ENCODE measurements at regions not wholly inside any gene's neighbourhood (a gene's known extent, or its start where the extent isn't known, plus 50 kb on each side); places are given as distances from the start of the nearest gene placed in this dataset.

GRCh38 chr5:166320920-166321480 lies 1970.4 kb upstream of the WWC1 start:
- no peak for DNase-seq (ENCODE audit: low spot score)

- no peak for DNase-seq (ENCODE audit: low spot score)
These were observed 1967.1 kb upstream of the WWC1 start for GRCh38 chr5:166324372-166324771.

DNA sequence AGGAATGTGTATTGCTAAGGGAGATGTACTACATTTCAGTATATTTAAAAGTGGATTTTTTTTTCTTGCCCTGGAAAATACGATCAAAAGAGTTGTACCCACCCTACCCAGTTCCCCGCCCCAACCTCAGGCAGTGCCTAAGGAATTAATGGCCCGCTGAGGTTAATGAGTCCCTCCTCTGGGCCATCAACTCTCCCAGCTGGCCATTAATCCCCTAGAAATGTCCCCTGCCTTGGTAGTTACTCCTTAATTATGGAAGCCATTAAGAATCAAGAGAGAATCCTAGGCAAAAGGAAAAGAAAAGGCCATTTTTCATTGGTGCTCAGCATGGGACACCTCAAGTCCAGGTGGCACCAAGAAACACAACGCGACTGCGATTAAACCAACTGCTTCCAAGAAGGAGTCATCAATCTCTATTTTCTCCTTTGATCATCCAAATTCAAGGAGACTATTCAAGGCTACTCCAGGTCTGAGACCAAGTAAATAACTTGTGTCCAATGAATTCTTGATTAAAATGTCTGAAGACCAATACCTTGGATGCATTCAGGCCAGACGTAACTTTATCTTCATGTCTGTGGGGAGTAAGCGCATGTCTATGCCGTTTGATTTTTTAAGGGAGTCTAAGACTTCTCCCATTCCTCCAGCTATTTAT lies 1962.2 kb upstream of the WWC1 start:
- no peak for DNase-seq (ENCODE audit: low spot score)

GRCh38 chr5:166330036-166330435 lies 1961.4 kb upstream of the WWC1 start:
- no peak for DNase-seq (ENCODE audit: low spot score)

GRCh38 chr5:166331521-166331920 lies 1959.9 kb upstream of the WWC1 start:
- no peak for DNase-seq (ENCODE audit: low spot score)

- no peak for DNase-seq (ENCODE audit: low spot score)
These were observed 1952.6 kb upstream of the WWC1 start for GRCh38 chr5:166338801-166339200.

- no peak for DNase-seq (ENCODE audit: low spot score)
These were observed 1951.4 kb upstream of the WWC1 start for GRCh38 chr5:166340039-166340438.

DNA sequence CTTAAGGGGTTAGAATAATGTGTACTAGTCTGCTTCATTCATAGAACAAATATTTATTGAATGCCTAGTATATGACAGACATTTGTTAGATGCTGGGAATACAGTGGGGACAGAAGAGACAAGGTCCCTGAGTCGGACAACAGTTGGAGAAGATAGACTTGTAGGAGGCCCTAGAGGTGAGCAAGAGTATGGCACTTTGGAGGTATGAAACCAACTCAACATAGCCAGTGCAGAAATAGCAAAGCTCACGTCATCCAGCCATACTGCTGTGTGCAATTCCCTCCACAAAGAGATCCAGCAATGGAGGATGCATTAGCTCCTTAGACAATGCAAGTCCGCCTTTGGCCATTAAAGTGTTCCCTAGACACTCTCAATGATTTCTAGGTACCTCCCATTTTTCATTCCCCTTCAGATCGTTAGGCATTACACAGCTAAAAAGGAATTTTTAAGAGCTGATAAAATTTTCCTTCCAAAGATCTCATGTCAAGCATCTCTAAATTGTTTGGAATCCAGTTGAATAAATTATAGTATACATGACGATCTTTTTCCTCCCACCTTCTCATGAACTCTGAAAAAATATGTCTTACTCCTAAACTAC lies 1949.6 kb upstream of the WWC1 start:
- DNase-seq (ENCODE audit: low spot score), result no peak

GRCh38 chr5:166342402-166342801 lies 1949.0 kb upstream of the WWC1 start:
- DNase-seq (ENCODE audit: low spot score), result no peak

GRCh38 chr5:166346726-166347374 lies 1944.6 kb upstream of the WWC1 start:
- no peak for DNase-seq (ENCODE audit: low spot score)

- DNase-seq (ENCODE audit: low spot score), result no peak
These were observed 1942.4 kb upstream of the WWC1 start for GRCh38 chr5:166349046-166349445.

GRCh38 chr5:166353580-166353979 lies 1937.9 kb upstream of the WWC1 start:
- no peak for DNase-seq (ENCODE audit: low spot score)

DNA sequence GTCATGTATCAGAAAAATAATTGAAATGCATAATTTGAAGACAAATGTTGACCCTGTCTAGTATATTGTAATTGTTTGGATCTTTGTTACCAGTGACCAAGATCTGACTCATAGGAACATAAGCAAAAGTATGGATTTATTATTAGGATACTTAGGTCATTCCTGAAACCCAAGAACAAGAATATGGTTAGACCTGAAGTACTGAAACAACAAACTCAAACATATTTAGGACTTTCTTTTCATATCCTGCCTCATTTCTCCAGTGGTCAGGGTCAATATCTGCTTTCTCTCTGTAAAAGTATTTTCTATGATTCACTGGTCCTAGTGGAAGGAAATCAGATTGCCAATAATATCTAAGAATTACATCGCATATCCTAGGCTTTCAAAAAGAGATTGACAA lies 1937.1 kb upstream of the WWC1 start:
- peak; percentile 8 for DNase-seq (ENCODE audit: low spot score)

DNA sequence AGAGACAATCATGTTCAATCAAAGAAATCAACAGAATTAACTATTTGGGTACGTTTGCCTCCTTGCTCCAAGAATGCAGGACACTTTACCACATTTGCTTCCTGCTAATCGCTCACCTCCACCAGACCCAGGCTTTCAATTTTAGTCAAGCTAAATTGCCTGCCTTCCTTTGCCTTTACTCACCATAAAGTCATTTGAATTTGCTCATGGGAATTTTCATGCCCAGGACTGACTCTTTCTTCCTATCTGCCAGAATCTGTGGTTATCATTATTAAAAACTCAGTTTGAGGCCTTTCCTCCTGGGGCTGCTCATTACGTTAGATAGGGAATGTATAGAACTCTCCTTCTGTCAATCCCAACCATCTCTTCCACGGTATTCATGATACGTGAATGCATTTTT lies 1935.3 kb upstream of the WWC1 start:
- no peak for DNase-seq (ENCODE audit: low spot score)

DNA sequence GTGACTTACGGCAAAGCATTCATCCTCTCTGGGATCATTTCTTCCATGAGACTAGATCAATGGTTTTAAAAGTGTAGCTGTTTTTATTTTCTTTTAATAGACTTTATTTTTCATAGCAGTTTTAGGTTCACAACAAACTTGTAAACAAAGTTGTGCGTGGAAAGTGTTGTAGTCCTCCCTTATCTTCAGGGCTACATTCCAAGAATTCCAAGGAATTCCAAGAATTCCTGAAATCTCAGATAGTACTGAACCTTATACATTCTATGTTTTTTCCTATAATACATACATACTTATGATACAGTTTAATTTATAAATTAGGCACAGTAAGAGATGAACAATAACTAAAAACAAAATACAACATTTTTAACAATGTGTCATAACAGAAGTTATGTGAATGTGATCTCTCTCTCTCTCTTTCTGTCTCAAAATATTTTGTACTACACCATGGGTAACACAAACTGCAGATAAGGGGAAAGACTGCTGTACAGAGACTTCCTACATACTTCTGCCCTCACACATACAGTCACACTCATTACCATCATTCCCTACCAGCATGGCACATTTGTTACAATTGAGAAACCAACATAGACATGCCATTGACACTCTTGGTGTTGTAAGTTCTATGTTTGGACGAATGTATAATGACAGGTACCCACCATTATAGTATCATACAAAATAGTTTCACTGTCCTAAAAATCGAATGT lies 1933.2 kb upstream of the WWC1 start:
- DNase-seq (ENCODE audit: low spot score), result no peak

GRCh38 chr5:166363087-166363760 lies 1928.2 kb upstream of the WWC1 start:
- DNase-seq (ENCODE audit: low spot score), result no peak

- DNase-seq (ENCODE audit: low spot score), result no peak
These were observed 1926.3 kb upstream of the WWC1 start for GRCh38 chr5:166365164-166365563.

- DNase-seq (ENCODE audit: low spot score), result no peak
These were observed 1924.1 kb upstream of the WWC1 start for GRCh38 chr5:166367391-166367790.

- DNase-seq (ENCODE audit: low spot score), result no peak
These were observed 1922.1 kb upstream of the WWC1 start for GRCh38 chr5:166369346-166369745.

DNA sequence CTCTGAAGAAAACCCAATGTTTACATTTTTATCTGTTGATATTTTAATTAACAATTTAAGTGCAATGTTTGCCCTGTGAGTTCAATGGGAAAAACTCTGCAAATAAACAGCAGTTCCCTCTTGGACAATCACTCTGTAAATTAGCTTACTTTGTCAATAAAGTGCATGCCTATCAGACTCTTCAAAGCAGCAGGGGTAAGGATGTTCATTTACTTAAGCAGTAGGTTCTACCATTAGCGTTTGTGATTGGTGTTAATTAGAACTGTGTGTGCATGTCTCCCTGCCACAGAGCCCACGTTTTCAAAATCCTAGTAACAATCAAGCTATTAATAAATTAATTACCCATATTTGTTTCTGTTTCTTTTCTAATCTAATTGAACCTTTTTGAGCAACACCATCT lies 1921.6 kb upstream of the WWC1 start:
- no peak for DNase-seq (ENCODE audit: low spot score)

DNA sequence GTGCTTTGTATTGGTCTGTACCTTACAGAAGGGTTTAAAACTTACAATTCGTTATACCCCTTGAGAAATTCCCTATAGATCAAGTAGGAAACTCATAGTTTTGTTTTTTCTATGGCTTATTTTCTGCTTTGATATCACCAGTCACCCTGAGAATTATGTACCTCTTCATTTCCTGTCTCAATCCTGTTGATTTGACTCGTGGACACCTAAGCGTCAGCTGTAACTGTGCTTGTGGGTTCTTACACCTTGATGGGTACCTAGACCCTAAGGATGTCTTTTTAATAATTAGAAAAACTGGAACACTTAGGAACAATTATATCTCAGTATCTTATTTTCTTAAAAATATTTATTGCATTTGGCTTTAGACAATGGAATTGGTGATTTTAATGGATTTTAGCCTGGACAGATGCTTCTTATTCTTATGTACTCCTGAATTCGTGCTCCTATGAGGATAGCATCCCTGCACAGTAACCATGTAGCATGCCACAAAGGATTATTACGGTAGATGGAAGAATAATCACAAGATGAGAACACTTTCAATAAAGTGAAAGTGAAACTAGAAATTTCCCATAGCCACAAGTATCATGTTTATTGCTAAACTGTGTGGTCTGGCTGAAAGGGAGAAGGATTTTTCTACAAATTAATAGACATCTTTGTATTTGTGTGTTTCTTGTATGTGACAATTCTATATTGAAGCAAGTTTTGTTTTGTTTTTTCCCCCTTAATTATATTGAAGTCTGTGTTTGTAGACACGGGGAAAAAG lies 1920.3 kb upstream of the WWC1 start:
- DNase-seq (ENCODE audit: low spot score), result no peak
